HEK293T (cell line): ENCODE measurements at regions not wholly inside any gene's neighbourhood (a gene's known extent, or its start where the extent isn't known, plus 50 kb on each side); places are given as distances from the start of the nearest gene placed in this dataset.
A peak's percentile ranks its signal among the peaks of the same experiment; 100 is the strongest.

ENCODE experiments used
- CTCF ChIA-PET: fragments of 350-600 bp; formaldehyde crosslinking; extraction: SDS; loops from one replicate; lab custom pipeline; 2021; ENCODE audit warnings: antibody characterized with exemption, inconsistent platforms; lab: Yijun Ruan, JAX
- POLR2A ChIA-PET: fragments of 350-600 bp; formaldehyde crosslinking; extraction: SDS; loops from one replicate; lab custom pipeline; 2020; ENCODE audit warnings: antibody characterized with exemption, inconsistent platforms; lab: Yijun Ruan, JAX
- DNase-seq: peaks from one replicate; pipeline ENCODE4 v3.0.0; 2012; ENCODE audit warnings: mixed read lengths; ENCODE audit errors: extremely low spot score
- ARNT ChIP-seq: fragments of 450-650 bp; IDR thresholded peaks from 2 replicates; pipeline ENCODE4 v1.6.1; 2017; ENCODE audit warnings: mild to moderate bottlenecking
- BHLHE40 ChIP-seq: fragments of 450-650 bp; IDR thresholded peaks from 2 replicates; pipeline ENCODE4 v1.6.1; 2016; ENCODE audit warnings: mild to moderate bottlenecking, moderate library complexity, borderline replicate concordance
- CTBP1 ChIP-seq: fragments of 450-650 bp; IDR thresholded peaks from 2 replicates; pipeline ENCODE4 v1.6.1; 2016; ENCODE audit warnings: borderline replicate concordance
- ELF4 ChIP-seq: fragments of 450-650 bp; IDR thresholded peaks from 2 replicates; pipeline ENCODE4 v1.6.1; 2017; ENCODE audit warnings: antibody characterized with exemption
- FOXA1 ChIP-seq: fragments of 450-650 bp; IDR thresholded peaks from 2 replicates; pipeline ENCODE4 v1.6.1; 2016; ENCODE audit warnings: mild to moderate bottlenecking
- FOXK2 ChIP-seq: fragments of 450-650 bp; IDR thresholded peaks from 2 replicates; pipeline ENCODE4 v1.6.1; 2016; ENCODE audit warnings: mild to moderate bottlenecking
- FOXM1 ChIP-seq: fragments of 450-650 bp; IDR thresholded peaks from 2 replicates; pipeline ENCODE4 v1.6.1; 2017; ENCODE audit warnings: mild to moderate bottlenecking, borderline replicate concordance
- HDGF ChIP-seq: fragments of 450-650 bp; IDR thresholded peaks from 2 replicates; pipeline ENCODE4 v1.6.1; 2017; ENCODE audit warnings: antibody characterized with exemption, borderline replicate concordance
- L3MBTL2 ChIP-seq: fragments of 450-650 bp; conservative IDR thresholded peaks from 2 replicates; pipeline ENCODE4 v1.6.1; 2016; ENCODE audit warnings: mild to moderate bottlenecking
- LEF1 ChIP-seq: fragments of 450-650 bp; IDR thresholded peaks from 2 replicates; pipeline ENCODE4 v1.6.1; 2017; ENCODE audit warnings: mild to moderate bottlenecking, borderline replicate concordance
- NFRKB ChIP-seq: fragments of 450-650 bp; IDR thresholded peaks from 2 replicates; pipeline ENCODE4 v1.6.1; 2016; ENCODE audit warnings: mild to moderate bottlenecking, moderate library complexity
- PKNOX1 ChIP-seq: fragments of 450-650 bp; IDR thresholded peaks from 2 replicates; pipeline ENCODE4 v1.6.1; 2016
- SP1 ChIP-seq: fragments of 450-650 bp; IDR thresholded peaks from 2 replicates; pipeline ENCODE4 v1.6.1; 2017
- SUZ12 ChIP-seq: fragments of 450-650 bp; IDR thresholded peaks from 2 replicates; pipeline ENCODE4 v1.6.1; 2016; ENCODE audit warnings: mild to moderate bottlenecking
- TARDBP ChIP-seq: fragments of 450-650 bp; IDR thresholded peaks from 2 replicates; pipeline ENCODE4 v1.6.1; 2016
- ZNF384 ChIP-seq: fragments of 450-650 bp; IDR thresholded peaks from 2 replicates; pipeline ENCODE4 v1.6.1; 2016

GRCh38 chr10:29112827-29113615, 175.8 kb upstream of the LYZL1 start:
- DNase-seq: no peak
- TF ChIP-seq TARDBP: no peak
- no peak for TF ChIP-seq FOXA1
- TF ChIP-seq ELF4: no peak
- CTCF ChIA-PET: interaction anchor here (0.6 to 0.7 kb wide), 2 partner anchors 428 to 514 kb away, joined by 4 read pairs; no protein-coding TSS in a partner anchor
- POLR2A ChIA-PET: interaction anchor here (0.6 kb wide), 1 partner anchor 8 kb away, joined by 3 read pairs; no protein-coding TSS in a partner anchor

- TF ChIP-seq NFRKB (no peak), TARDBP (no peak), BHLHE40 (no peak), SP1 (no peak), SUZ12 (no peak), FOXA1 (no peak), ARNT (no peak), ELF4 (no peak), ZNF384 (no peak), L3MBTL2 (no peak), CTBP1 (no peak), PKNOX1 (no peak), FOXM1 (no peak), HDGF (no peak), LEF1 (no peak), FOXK2 (no peak)
- ChIA-PET CTCF (no interaction called here), POLR2A (interaction anchor here (0.6 kb wide), 1 partner anchor 9 kb away, joined by 3 read pairs; no protein-coding TSS in a partner anchor)
- DNase-seq: no peak
These were observed 175.3 kb upstream of the LYZL1 start for GRCh38 chr10:29113616-29113945.

- DNase-seq: no peak
- TF ChIP-seq FOXK2 (no peak), NFRKB (no peak), BHLHE40 (no peak), ARNT (no peak), TARDBP (no peak), FOXM1 (no peak), CTBP1 (no peak), HDGF (no peak), L3MBTL2 (no peak), ZNF384 (no peak), ELF4 (no peak)
- CTCF ChIA-PET: no interaction called here
- POLR2A ChIA-PET: no interaction called here
These were observed 174.7 kb upstream of the LYZL1 start for GRCh38 chr10:29114141-29114540.

GRCh38 chr10:29117781-29118180, 171.1 kb upstream of the LYZL1 start:
- DNase-seq: no peak
- TF ChIP-seq L3MBTL2: no peak
- TF ChIP-seq SUZ12: no peak
- TF ChIP-seq NFRKB: no peak
- TF ChIP-seq TARDBP: no peak
- no peak for TF ChIP-seq FOXM1
- no peak for TF ChIP-seq PKNOX1
- no peak for TF ChIP-seq ZNF384
- no peak for TF ChIP-seq LEF1
- TF ChIP-seq FOXA1: no peak
- TF ChIP-seq CTBP1: no peak
- no peak for TF ChIP-seq HDGF
- TF ChIP-seq SP1: no peak
- TF ChIP-seq BHLHE40: no peak
- no peak for TF ChIP-seq ELF4
- TF ChIP-seq FOXK2: no peak
- TF ChIP-seq ARNT: no peak
- CTCF ChIA-PET: interaction anchor here (0.6 to 0.7 kb wide), 2 partner anchors 125 to 454 kb away, joined by 3 read pairs; no protein-coding TSS in a partner anchor
- POLR2A ChIA-PET: no interaction called here

GRCh38 chr10:29119374-29119773, 169.5 kb upstream of the LYZL1 start:
- peak; percentile 63 for DNase-seq
- ChIA-PET CTCF (interaction anchor here (0.6 to 2.0 kb wide), 8 partner anchors 12 to 477 kb away, joined by 3 to 11 read pairs (median 3); no protein-coding TSS in a partner anchor), POLR2A (interaction anchor here (0.9 to 1.4 kb wide), 2 partner anchors 14 to 36 kb away, joined by 3 read pairs; no protein-coding TSS in a partner anchor)
- TF ChIP-seq PKNOX1 (no peak), CTBP1 (no peak), ZNF384 (no peak), BHLHE40 (no peak), FOXK2 (no peak), NFRKB (no peak), L3MBTL2 (no peak), LEF1 (no peak), FOXA1 (no peak), FOXM1 (no peak), SP1 (no peak), TARDBP (no peak)

- DNase-seq: no peak
- no peak for TF ChIP-seq PKNOX1
- no peak for TF ChIP-seq SP1
- TF ChIP-seq LEF1: no peak
- no peak for TF ChIP-seq FOXK2
- no peak for TF ChIP-seq FOXA1
- TF ChIP-seq FOXM1: no peak
- no peak for TF ChIP-seq NFRKB
- TF ChIP-seq ARNT: no peak
- no peak for TF ChIP-seq TARDBP
- no peak for TF ChIP-seq BHLHE40
- TF ChIP-seq ELF4: no peak
- TF ChIP-seq CTBP1: no peak
- no peak for TF ChIP-seq SUZ12
- TF ChIP-seq HDGF: no peak
- TF ChIP-seq L3MBTL2: no peak
- TF ChIP-seq ZNF384: no peak
- CTCF ChIA-PET: interaction anchor here (0.5 to 2.0 kb wide), 2 partner anchors 12 to 181 kb away, joined by 3 to 11 read pairs; no protein-coding TSS in a partner anchor
- POLR2A ChIA-PET: interaction anchor here (0.9 kb wide), 1 partner anchor 37 kb away, joined by 3 read pairs; no protein-coding TSS in a partner anchor
These were observed 168.7 kb upstream of the LYZL1 start for GRCh38 chr10:29120216-29120615.
